ENCODE measurements at regions not wholly inside any gene's neighbourhood (a gene's known extent, or its start where the extent isn't known, plus 50 kb on each side); places are given as distances from the start of the nearest gene placed in this dataset.

- DNase-seq, result no peak
Measured at GRCh38 chr4:128524311-128524710, 236.7 kb upstream of the PGRMC2 start.

- DNase-seq, result no peak
Measured at GRCh38 chr4:128521648-128522111, 234.1 kb upstream of the PGRMC2 start.

- DNase-seq, result no peak
Measured at GRCh38 chr4:128521156-128521555, 233.5 kb upstream of the PGRMC2 start.

GRCh38 chr4:128519163-128519830 is 231.7 kb upstream of the PGRMC2 start:
- DNase-seq, result no peak

GRCh38 chr4:128517739-128518510 is 230.3 kb upstream of the PGRMC2 start:
- DNase-seq, result no peak

GRCh38 chr4:128517096-128517738 is 229.6 kb upstream of the PGRMC2 start:
- no peak for DNase-seq

- DNase-seq, result no peak
Measured at GRCh38 chr4:128516301-128516969, 228.8 kb upstream of the PGRMC2 start.

GRCh38 chr4:128513664-128514484 is 226.3 kb upstream of the PGRMC2 start:
- DNase-seq, result no peak

- DNase-seq, result no peak
Measured at GRCh38 chr4:128512767-128513322, 225.2 kb upstream of the PGRMC2 start.

GRCh38 chr4:128512161-128512560 is 224.5 kb upstream of the PGRMC2 start:
- no peak for DNase-seq

GRCh38 chr4:128510850-128511249 is 223.2 kb upstream of the PGRMC2 start:
- no peak for DNase-seq

GRCh38 chr4:128502818-128503527 is 215.4 kb upstream of the PGRMC2 start:
- no peak for DNase-seq

GRCh38 chr4:128501239-128501638 is 213.6 kb upstream of the PGRMC2 start:
- no peak for DNase-seq

GRCh38 chr4:128488055-128488705 is 200.6 kb upstream of the PGRMC2 start:
- no peak for DNase-seq

GRCh38 chr4:128484896-128485295 is 197.3 kb upstream of the PGRMC2 start:
- DNase-seq, result no peak

- DNase-seq, result no peak
Measured at GRCh38 chr4:128483816-128484215, 196.2 kb upstream of the PGRMC2 start.

- DNase-seq, result no peak
Measured at GRCh38 chr4:128483041-128483440, 195.4 kb upstream of the PGRMC2 start.

GRCh38 chr4:128481752-128482480 is 194.3 kb upstream of the PGRMC2 start:
- no peak for DNase-seq

- DNase-seq, result no peak
Measured at GRCh38 chr4:128480945-128481344, 193.3 kb upstream of the PGRMC2 start.

GRCh38 chr4:128477540-128477939 is 189.9 kb upstream of the PGRMC2 start:
- DNase-seq, result no peak

Measured in activated T-cell treated with anti-CD3 and anti-CD28 coated beads, Interleukin-2, amount 50 U/mL, for 48 hours (primary cell).